ENCODE measurements at regions not wholly inside any gene's neighbourhood (a gene's known extent, or its start where the extent isn't known, plus 50 kb on each side); places are given as distances from the start of the nearest gene placed in this dataset.

DNA sequence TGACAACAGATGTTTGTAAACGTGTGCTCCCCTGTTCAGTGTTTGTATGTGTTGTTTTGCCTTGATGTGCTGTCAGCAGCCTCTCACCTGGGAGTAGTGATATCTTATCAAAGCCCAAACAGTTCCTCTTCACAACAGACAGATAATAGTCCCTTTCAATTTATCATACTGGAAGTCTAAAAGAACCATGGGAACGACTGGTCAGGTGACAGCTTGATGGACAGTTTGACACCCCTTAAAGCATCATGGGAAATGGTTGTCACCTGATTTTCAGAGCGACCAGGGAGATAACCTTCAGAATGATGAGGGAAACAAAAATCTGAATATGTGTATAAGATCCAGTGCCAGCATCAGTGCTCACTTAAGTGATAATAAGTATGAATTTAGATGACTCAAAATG lies 146.3 kb upstream of the SOX2 start:
- Histone ChIP-seq H3K9me3 (ENCODE audit: control insufficient read depth in 4 of 4, low read length in 3 of 4) (no peaks in the 10 kb centered on the region), H3K4me1 (ENCODE audit: control insufficient read depth in 4 of 4, insufficient read depth in 4 of 4, low read length in 3 of 4) (no peaks in the 10 kb centered on the region), H3K36me3 (ENCODE audit: control insufficient read depth in 4 of 4, insufficient read depth in 3 of 4, low read depth in 1 of 4, low read length in 3 of 4) (no peaks in the 10 kb centered on the region), H3K9ac (ENCODE audit: low read depth in 1 of 2, low read length in 2 of 2) (no peak overlapping the region), H3K4me3 (ENCODE audit: low read depth in 1 of 3, low read length in 3 of 3) (no peak overlapping the region), H3K27me3 (ENCODE audit: control insufficient read depth in 4 of 4, insufficient read depth in 4 of 4, low read length in 3 of 4) (no peaks in the 10 kb centered on the region), H3K27ac (ENCODE audit: low read depth in 1 of 2, low read length in 2 of 2) (no peak overlapping the region)
- WGBS, result 30% methylated on average over 3 of the region's 3 CpGs
- DNase-seq (ENCODE audit: low spot score), result no peak
- no peak for TF ChIP-seq FOXA1 (IDR thresholded peaks at IDR 0.05)
- TF ChIP-seq HNF4A (conservative IDR thresholded peaks at IDR 0.05), result no peak

- Histone ChIP-seq H3K27ac (ENCODE audit: low read depth in 1 of 2, low read length in 2 of 2) (no peak overlapping the region), H3K9me3 (ENCODE audit: control insufficient read depth in 4 of 4, low read length in 3 of 4) (no peaks in the 10 kb centered on the region), H3K4me3 (ENCODE audit: low read depth in 1 of 3, low read length in 3 of 3) (no peak overlapping the region), H3K9ac (ENCODE audit: low read depth in 1 of 2, low read length in 2 of 2) (no peak overlapping the region), H3K27me3 (ENCODE audit: control insufficient read depth in 4 of 4, insufficient read depth in 4 of 4, low read length in 3 of 4) (no peaks in the 10 kb centered on the region), H3K36me3 (ENCODE audit: control insufficient read depth in 4 of 4, insufficient read depth in 3 of 4, low read depth in 1 of 4, low read length in 3 of 4) (no peaks in the 10 kb centered on the region), H3K4me1 (ENCODE audit: control insufficient read depth in 4 of 4, insufficient read depth in 4 of 4, low read length in 3 of 4) (no peaks in the 10 kb centered on the region)
- WGBS, result 60% methylated on average over 1 of the region's 1 CpG
- TF ChIP-seq JUND (IDR thresholded peaks at IDR 0.05), result no peak
- no peak for TF ChIP-seq NR2F2 (IDR thresholded peaks at IDR 0.05)
- TF ChIP-seq RXRA (IDR thresholded peaks at IDR 0.05), result no peak
- TF ChIP-seq, protein P1, sequence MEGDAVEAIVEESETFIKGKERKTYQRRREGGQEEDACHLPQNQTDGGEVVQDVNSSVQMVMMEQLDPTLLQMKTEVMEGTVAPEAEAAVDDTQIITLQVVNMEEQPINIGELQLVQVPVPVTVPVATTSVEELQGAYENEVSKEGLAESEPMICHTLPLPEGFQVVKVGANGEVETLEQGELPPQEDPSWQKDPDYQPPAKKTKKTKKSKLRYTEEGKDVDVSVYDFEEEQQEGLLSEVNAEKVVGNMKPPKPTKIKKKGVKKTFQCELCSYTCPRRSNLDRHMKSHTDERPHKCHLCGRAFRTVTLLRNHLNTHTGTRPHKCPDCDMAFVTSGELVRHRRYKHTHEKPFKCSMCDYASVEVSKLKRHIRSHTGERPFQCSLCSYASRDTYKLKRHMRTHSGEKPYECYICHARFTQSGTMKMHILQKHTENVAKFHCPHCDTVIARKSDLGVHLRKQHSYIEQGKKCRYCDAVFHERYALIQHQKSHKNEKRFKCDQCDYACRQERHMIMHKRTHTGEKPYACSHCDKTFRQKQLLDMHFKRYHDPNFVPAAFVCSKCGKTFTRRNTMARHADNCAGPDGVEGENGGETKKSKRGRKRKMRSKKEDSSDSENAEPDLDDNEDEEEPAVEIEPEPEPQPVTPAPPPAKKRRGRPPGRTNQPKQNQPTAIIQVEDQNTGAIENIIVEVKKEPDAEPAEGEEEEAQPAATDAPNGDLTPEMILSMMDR (IDR thresholded peaks at IDR 0.05; ENCODE audit: low read depth, low read length, missing input control), result no peak
- TF ChIP-seq FOXA1 (IDR thresholded peaks at IDR 0.05), result no peak
- no peak for TF ChIP-seq HNF4G (IDR thresholded peaks at IDR 0.05)
- no peak for TF ChIP-seq YY1 (IDR thresholded peaks at IDR 0.05)
- no peak for TF ChIP-seq FOXA2 (IDR thresholded peaks at IDR 0.05)
- TF ChIP-seq HNF4A (conservative IDR thresholded peaks at IDR 0.05), result no peak
- TF ChIP-seq, protein P2, sequence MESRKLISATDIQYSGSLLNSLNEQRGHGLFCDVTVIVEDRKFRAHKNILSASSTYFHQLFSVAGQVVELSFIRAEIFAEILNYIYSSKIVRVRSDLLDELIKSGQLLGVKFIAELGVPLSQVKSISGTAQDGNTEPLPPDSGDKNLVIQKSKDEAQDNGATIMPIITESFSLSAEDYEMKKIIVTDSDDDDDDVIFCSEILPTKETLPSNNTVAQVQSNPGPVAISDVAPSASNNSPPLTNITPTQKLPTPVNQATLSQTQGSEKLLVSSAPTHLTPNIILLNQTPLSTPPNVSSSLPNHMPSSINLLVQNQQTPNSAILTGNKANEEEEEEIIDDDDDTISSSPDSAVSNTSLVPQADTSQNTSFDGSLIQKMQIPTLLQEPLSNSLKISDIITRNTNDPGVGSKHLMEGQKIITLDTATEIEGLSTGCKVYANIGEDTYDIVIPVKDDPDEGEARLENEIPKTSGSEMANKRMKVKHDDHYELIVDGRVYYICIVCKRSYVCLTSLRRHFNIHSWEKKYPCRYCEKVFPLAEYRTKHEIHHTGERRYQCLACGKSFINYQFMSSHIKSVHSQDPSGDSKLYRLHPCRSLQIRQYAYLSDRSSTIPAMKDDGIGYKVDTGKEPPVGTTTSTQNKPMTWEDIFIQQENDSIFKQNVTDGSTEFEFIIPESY (IDR thresholded peaks at IDR 0.05), result no peak
- TF ChIP-seq TAF1 (conservative IDR thresholded peaks at IDR 0.05), result no peak
- no peak for TF ChIP-seq MAX (IDR thresholded peaks at IDR 0.05)
- DNase-seq (ENCODE audit: low spot score), result no peak
Measured at GRCh38 chr3:181564222-181564621, 147.5 kb upstream of the SOX2 start.

DNA sequence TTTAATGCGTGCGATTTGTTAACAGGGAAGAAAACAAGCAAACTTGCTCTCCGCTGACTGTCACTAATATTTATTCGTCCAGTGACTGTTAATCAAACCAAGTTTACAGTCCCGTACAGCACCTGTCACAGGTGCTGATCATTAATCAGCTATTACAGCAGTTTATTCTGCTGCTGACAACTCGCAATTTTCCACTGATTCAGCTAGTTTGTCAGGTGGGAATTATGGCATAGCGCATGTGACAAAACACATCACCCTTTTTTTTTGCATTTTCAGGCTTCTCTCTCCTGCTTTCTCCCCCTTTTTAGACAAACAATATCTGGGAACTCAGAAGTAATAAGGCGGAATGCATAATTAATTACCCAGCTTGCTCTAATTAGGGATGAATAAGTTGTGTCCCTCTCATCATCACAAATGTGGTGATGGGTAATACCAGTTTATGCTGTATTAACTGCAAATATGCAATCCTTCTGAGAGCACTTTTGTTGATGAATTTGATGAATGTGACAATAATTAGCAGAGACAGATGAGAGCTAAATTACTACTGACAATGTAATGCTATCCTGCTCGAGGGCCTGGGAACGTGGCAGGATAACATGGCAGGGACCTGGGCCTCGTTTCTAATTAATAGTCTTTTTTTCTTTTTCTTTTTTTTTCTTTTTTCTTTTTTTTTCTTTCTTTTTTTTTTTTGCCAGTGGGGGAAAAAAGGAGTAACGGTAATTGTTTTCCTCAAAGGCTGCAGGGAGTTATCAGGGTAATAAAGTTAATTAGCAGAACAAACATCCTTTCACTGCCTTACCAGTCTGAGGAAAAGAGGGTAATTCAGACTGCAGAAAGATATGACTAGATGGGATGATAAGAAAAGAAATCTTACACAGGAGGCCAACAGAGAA lies 150.3 kb upstream of the SOX2 start:
- WGBS, result 67% methylated on average over 12 of the region's 12 CpGs
- DNase-seq (ENCODE audit: low spot score), result no peak
- no peaks in the 10 kb centered on the region for H3K36me3 ChIP-seq (ENCODE audit: control insufficient read depth in 4 of 4, insufficient read depth in 3 of 4, low read depth in 1 of 4, low read length in 3 of 4)
- TF ChIP-seq FOXA2 (IDR thresholded peaks at IDR 0.05) (no peak), NR2F2 (IDR thresholded peaks at IDR 0.05) (no peak), MAX (IDR thresholded peaks at IDR 0.05) (no peak), YY1 (IDR thresholded peaks at IDR 0.05) (no peak), HNF4A (conservative IDR thresholded peaks at IDR 0.05) (no peak), SP1 (IDR thresholded peaks at IDR 0.05) (no peak), EGR1 (IDR thresholded peaks at IDR 0.05; ENCODE audit: low read depth in 2 of 2) (no peak), HNF4G (IDR thresholded peaks at IDR 0.05) (no peak), ATF3 (IDR thresholded peaks at IDR 0.05) (no peak), RXRA (IDR thresholded peaks at IDR 0.05) (no peak), RAD21 (IDR thresholded peaks at IDR 0.05) (no peak), JUND (IDR thresholded peaks at IDR 0.05) (no peak), TAF1 (conservative IDR thresholded peaks at IDR 0.05) (no peak)
- TF ChIP-seq, protein P2 (IDR thresholded peaks at IDR 0.05), result no peak
- TF ChIP-seq, protein P1 (IDR thresholded peaks at IDR 0.05; ENCODE audit: low read depth, low read length, missing input control), result no peak

More for the DNA sequence above, 150.3 kb upstream of the SOX2 start:
- Histone ChIP-seq H3K27me3 (ENCODE audit: control insufficient read depth in 4 of 4, insufficient read depth in 4 of 4, low read length in 3 of 4) (no peaks in the 10 kb centered on the region), H3K27ac (ENCODE audit: low read depth in 1 of 2, low read length in 2 of 2) (no peak overlapping the region), H3K4me3 (ENCODE audit: low read depth in 1 of 3, low read length in 3 of 3) (no peak overlapping the region), H3K9ac (ENCODE audit: low read depth in 1 of 2, low read length in 2 of 2) (no peak overlapping the region), H3K9me3 (ENCODE audit: control insufficient read depth in 4 of 4, low read length in 3 of 4) (no peaks in the 10 kb centered on the region), H3K4me1 (ENCODE audit: control insufficient read depth in 4 of 4, insufficient read depth in 4 of 4, low read length in 3 of 4) (no peaks in the 10 kb centered on the region)
